SH-SY5Y (cell line): ENCODE measurements at regions not wholly inside any gene's neighbourhood (a gene's known extent, or its start where the extent isn't known, plus 50 kb on each side); places are given as distances from the start of the nearest gene placed in this dataset.

Source experiments
- GATA2 ChIP-seq: IDR thresholded peaks from 2 replicates; pipeline ENCODE4 v1.6.1; 2011; ENCODE audit warnings: mild to moderate bottlenecking, low read depth, low read length
- GATA3 ChIP-seq: IDR thresholded peaks from 2 replicates; pipeline ENCODE4 v1.6.1; 2011; ENCODE audit warnings: low read depth, mild to moderate bottlenecking, low read length, moderate library complexity

DNA sequence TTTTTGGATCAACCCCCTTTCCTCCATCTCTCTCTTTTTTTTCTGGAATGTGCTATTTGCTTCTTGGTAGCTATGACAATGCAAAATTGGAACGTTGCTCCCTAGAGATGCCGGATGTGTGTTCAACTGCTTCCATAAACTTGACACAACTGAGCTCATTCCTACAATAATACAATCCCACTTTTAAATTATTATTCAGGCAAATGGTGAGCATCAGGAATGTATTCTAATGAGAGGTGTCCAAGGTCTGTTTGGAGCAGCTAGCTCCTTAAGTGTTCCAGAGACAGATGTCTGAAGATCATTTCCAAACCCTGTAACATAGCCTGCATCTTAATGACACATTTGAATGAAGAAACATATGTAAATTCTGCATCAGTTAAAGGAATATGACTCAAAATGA is 518.4 kb downstream of the TAF11L14 start:
- TF ChIP-seq GATA2: no peak
- TF ChIP-seq GATA3: no peak
